Thoracic aorta (tissue), 2 donors: ENCODE measurements at regions not wholly inside any gene's neighbourhood (a gene's known extent, or its start where the extent isn't known, plus 50 kb on each side); places are given as distances from the start of the nearest gene placed in this dataset.

ENCODE experiments used
- ATAC-seq: fragments of 150-250 bp; one replicate; pipeline ENCODE4 v1.8.0; 2017; ENCODE audit warnings: low read depth; ENCODE audit not compliant: insufficient number of reproducible peaks, low FRiP score
- DNase-seq: peaks from one replicate; pipeline ENCODE4 v3.0.0-alpha.2; 2020; ENCODE audit warnings: low spot score
- H3K27ac ChIP-seq, 2 donors: fragments of 200-600 bp; sonication (generic); 1 replicate in 1 of 2; 2 replicates in 1 of 2; pipeline ENCODE4 v1.5.1; 2016; ENCODE audit warnings: mild to moderate bottlenecking in 2 of 2, moderate library complexity in 2 of 2
- H3K27me3 ChIP-seq: fragments of 200-600 bp; sonication (generic); replicated peaks from 2 replicates; pipeline ENCODE4 v1.6.0; 2016; ENCODE audit warnings: mild to moderate bottlenecking; ENCODE audit not compliant: insufficient read depth
- H3K36me3 ChIP-seq: fragments of 200-600 bp; sonication (generic); one replicate; pipeline ENCODE4 v1.5.1; 2016
- H3K4me1 ChIP-seq, 2 donors: fragments of 200-600 bp; sonication (generic); 1 replicate in 1 of 2; 2 replicates in 1 of 2; pipeline versions ENCODE4 v1.5.1 to v1.6.0; 2016; ENCODE audit warnings: low read depth in 2 of 2, mild to moderate bottlenecking in 1 of 2; ENCODE audit not compliant: control insufficient read depth in 1 of 2
- H3K4me3 ChIP-seq: fragments of 200-600 bp; sonication (generic); 2 replicates; pipeline ENCODE4 v1.5.1; 2016; ENCODE audit warnings: mild to moderate bottlenecking
- H3K9me3 ChIP-seq: fragments of 200-600 bp; sonication (generic); 2 replicates; pipeline ENCODE4 v1.5.1; 2016
- TF ChIP-seq, protein P1 (sequence below): fragments of 200-600 bp; sonication (generic); IDR thresholded peaks from one replicate; pipeline ENCODE4 v1.5.1; 2019; ENCODE audit warnings: antibody characterized with exemption

DNA sequence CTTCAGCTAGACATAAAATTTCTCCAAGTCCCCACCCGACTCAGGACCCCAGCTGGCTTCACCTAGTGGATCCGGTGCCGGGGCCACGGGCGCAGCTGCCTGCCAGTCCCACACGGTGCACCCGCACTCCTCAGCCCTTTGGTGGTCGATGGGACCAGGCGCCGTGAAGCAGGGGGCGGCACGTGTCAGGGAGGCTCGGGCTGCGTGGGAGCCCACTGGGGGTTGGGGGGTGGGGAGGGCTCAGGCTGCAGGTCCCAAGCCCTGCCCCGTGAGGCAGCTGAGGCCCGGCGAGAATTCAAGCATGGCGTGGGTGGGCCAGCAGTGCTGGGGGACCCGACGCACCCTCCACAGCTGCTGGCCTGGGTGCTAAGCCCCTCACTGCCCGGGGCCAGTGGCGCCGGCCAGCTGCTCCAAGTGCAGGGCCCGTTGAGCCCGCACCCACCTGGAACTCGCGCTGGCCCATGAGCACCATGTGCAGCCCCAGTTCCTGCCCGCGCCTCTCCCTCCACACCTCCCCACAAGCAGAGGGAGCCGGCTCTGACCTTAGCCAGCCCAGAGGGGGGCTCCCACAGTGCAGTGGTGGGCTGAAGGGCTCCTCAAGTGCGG, 747.0 kb downstream of the FAM181B start:
- H3K27ac ChIP-seq, result no peak overlapping the region
- ATAC-seq (no peak), DNase-seq (no peak)
- TF ChIP-seq, protein P1, sequence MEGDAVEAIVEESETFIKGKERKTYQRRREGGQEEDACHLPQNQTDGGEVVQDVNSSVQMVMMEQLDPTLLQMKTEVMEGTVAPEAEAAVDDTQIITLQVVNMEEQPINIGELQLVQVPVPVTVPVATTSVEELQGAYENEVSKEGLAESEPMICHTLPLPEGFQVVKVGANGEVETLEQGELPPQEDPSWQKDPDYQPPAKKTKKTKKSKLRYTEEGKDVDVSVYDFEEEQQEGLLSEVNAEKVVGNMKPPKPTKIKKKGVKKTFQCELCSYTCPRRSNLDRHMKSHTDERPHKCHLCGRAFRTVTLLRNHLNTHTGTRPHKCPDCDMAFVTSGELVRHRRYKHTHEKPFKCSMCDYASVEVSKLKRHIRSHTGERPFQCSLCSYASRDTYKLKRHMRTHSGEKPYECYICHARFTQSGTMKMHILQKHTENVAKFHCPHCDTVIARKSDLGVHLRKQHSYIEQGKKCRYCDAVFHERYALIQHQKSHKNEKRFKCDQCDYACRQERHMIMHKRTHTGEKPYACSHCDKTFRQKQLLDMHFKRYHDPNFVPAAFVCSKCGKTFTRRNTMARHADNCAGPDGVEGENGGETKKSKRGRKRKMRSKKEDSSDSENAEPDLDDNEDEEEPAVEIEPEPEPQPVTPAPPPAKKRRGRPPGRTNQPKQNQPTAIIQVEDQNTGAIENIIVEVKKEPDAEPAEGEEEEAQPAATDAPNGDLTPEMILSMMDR, result no peak
- H3K9me3 ChIP-seq, result peaks cover 3% of the 10 kb centered on the region
- H3K4me3 ChIP-seq, result no peak overlapping the region
- peaks cover 0 to 18% of the 10 kb centered on the region in 2 donors for H3K4me1 ChIP-seq
- H3K27me3 ChIP-seq, result no peaks in the 10 kb centered on the region
- H3K36me3 ChIP-seq, result no peaks in the 10 kb centered on the region

DNA sequence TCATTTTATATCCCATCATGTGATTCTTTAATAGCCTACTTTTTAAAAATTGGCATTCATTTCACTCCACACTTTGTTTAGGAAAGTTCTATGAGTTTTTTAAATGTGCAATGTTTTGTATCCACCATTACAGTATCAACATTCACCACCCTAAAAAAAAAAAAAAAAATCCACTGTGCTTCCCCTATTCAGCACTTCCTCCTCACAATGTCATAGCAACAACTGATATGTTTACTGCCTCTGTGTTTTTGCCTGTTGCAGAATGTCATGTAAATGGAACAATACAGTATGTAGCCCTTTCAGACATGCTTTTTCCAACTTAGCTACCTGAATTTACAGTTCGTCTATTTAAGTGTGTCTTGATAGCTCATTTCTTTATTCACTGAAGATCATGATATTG, 754.2 kb downstream of the FAM181B start:
- no peak for ATAC-seq
- H3K4me3 ChIP-seq, result no peak overlapping the region
- H3K4me1 ChIP-seq, result no peaks in the 10 kb centered on the region
- no peaks in the 10 kb centered on the region for H3K9me3 ChIP-seq
- TF ChIP-seq, protein P1, result no peak
- DNase-seq, result no peak
- no peaks in the 10 kb centered on the region for H3K36me3 ChIP-seq
- H3K27me3 ChIP-seq, result no peaks in the 10 kb centered on the region
- no peak overlapping the region for H3K27ac ChIP-seq

DNA sequence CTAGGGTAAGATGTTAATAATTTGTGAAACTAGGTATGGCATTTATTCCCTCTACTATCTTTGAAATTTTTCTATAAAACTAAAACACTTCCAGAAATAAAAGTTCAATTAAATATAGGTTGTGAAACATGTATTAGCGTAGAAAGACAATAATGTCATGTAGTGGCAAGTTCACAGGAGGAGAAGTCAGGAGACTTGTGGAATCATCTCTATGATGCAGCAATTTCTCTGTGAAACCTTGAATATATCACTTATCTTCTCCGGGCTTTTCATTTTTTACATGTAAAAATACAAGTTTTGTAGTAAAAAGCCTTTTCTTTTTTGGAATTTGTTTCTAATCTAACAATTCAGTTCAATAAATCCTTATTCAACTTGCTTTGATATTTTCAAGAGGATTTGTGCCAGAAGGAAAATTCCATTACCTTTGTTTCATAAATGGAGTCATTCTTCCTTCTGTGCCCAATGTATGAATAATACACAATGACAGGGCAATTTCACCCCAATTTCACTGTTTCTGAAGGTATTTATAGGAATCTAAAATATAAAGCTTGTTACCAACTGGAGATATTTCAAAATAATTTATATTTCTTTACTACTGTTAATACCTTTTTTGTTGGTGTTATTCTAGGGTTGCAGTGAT, 758.3 kb downstream of the FAM181B start:
- H3K4me3 ChIP-seq, result no peak overlapping the region
- no peaks in the 10 kb centered on the region for H3K27me3 ChIP-seq
- peaks cover 2 to 6% of the 10 kb centered on the region in 2 donors for H3K4me1 ChIP-seq
- ATAC-seq, result no peak
- no peak for DNase-seq
- no peaks in the 10 kb centered on the region for H3K36me3 ChIP-seq
- TF ChIP-seq, protein P1, result no peak
- no peak overlapping the region for H3K27ac ChIP-seq
- H3K9me3 ChIP-seq, result no peaks in the 10 kb centered on the region

DNA sequence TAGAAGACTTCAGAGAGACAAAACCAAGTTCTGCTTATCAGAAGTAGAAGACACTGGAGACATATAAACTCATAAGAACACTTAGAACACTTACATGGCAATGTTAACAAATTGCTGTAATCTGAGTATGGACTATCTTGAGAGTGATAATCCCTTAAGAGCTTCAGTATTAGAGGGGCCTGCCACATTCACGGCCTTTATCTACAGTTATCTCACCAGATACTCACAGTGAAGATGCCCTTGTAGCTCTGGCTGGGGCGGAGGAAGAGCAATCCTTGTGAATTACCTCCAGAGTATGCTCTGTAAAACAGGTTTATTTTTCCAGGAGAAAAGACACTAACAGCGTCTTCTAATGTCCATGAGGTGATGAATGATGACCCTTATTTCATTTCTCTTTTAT, 762.8 kb downstream of the FAM181B start:
- H3K27me3 ChIP-seq, result no peaks in the 10 kb centered on the region
- TF ChIP-seq, protein P1, result no peak
- H3K36me3 ChIP-seq, result no peaks in the 10 kb centered on the region
- peak overlapping the region in 1 of 2 donors; percentile 11 for H3K27ac ChIP-seq
- no peaks in the 10 kb centered on the region for H3K9me3 ChIP-seq
- ATAC-seq, result no peak
- no peak overlapping the region for H3K4me3 ChIP-seq
- no peak for DNase-seq
- H3K4me1 ChIP-seq, result peaks cover 22 to 27% of the 10 kb centered on the region in 2 donors

DNA sequence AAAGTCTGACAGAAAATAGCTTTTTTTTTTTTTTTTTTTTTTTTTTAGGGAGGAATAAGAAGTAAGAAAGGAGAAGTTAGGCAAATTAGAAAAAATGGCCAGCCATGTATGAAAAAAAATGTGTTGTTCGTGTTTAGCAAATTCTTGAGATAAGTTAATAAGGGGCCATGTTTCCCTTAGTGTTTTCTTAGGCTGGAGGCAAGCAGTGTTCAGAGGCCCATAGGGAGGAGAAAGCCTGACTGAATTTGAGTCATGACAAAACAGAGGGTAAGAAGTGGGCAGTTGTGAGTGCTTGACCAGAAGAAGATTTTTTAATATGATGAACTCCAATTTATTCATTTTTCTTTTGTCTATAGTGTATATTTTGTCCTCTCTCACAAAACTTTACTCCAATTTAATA, 766.4 kb downstream of the FAM181B start:
- Histone ChIP-seq H3K4me3 (no peak overlapping the region), H3K27ac (peak overlapping the region in 1 of 2 donors; percentile 42), H3K9me3 (no peaks in the 10 kb centered on the region), H3K36me3 (no peaks in the 10 kb centered on the region), H3K27me3 (no peaks in the 10 kb centered on the region), H3K4me1 (peaks cover 22 to 36% of the 10 kb centered on the region in 2 donors)
- ATAC-seq, result no peak
- DNase-seq, result no peak
- TF ChIP-seq, protein P1, result no peak
